ENCODE measurements at regions not wholly inside any gene's neighbourhood (a gene's known extent, or its start where the extent isn't known, plus 50 kb on each side); places are given as distances from the start of the nearest gene placed in this dataset.

DNA sequence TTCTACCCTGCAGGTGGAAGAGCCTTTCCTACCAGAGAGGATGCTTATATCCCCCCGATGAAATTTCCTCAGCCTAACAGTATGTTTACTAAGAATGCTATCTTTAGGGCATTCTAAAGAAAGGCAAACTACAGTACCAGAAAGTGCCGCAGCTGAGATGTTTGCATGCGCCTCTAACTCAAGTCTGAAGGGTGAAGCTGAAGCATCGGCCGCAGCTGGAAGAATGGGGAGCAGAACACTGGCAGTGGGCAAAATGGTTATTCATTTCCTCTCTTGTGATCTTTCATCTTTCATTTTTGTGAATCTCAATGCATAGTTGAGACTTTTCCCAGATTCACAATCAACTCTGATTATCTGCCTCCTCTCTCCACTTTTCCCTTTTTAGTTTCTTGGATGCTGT lies 648.2 kb upstream of the ZEB2 start:
- no peak for DNase-seq (ENCODE audit: low read depth, low spot score)

GRCh38 chr2:145166731-145167302 lies 646.9 kb upstream of the ZEB2 start:
- no peak for DNase-seq (ENCODE audit: low read depth, low spot score)

DNA sequence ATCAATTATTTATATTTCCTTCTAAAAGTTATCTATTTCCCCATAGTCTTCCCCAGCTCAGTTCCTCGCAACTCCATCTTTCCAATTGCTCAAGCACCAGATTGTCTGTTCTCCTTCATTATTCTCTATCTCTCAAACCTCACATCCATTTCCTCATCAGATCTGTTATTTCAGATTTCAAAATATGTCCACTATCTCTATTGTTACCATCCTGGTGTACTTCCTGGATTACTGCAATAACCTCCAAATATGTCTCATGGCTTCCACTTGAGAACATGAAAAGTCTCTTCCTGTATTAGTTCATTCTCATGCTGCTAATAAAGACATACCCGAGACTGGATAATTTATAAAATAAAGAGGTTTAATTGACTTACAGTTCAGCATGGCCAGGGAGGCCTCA lies 641.7 kb upstream of the ZEB2 start:
- no peak for DNase-seq (ENCODE audit: low read depth, low spot score)

DNA sequence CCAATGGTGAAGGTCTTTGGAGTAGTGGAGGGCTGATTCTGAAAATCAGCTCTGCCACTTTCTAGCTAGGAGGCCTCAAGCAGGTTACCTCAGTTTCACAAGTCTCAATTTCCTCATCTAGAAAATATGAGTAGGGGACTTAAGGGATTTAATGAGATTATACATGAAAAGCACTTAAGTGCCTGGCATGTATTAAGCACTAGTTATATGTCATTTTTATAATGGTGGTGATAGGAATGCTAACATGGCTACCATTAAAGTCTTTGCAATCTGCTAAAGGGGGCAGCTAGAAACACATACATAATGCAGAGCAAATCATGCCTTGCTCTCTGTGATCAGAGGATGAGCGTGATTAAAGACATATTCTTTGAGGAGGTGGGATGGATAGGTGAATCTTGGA lies 640.9 kb upstream of the ZEB2 start:
- DNase-seq (ENCODE audit: low read depth, low spot score) = no peak

GRCh38 chr2:145159676-145160075 lies 639.8 kb upstream of the ZEB2 start:
- DNase-seq (ENCODE audit: low read depth, low spot score) = no peak

DNA sequence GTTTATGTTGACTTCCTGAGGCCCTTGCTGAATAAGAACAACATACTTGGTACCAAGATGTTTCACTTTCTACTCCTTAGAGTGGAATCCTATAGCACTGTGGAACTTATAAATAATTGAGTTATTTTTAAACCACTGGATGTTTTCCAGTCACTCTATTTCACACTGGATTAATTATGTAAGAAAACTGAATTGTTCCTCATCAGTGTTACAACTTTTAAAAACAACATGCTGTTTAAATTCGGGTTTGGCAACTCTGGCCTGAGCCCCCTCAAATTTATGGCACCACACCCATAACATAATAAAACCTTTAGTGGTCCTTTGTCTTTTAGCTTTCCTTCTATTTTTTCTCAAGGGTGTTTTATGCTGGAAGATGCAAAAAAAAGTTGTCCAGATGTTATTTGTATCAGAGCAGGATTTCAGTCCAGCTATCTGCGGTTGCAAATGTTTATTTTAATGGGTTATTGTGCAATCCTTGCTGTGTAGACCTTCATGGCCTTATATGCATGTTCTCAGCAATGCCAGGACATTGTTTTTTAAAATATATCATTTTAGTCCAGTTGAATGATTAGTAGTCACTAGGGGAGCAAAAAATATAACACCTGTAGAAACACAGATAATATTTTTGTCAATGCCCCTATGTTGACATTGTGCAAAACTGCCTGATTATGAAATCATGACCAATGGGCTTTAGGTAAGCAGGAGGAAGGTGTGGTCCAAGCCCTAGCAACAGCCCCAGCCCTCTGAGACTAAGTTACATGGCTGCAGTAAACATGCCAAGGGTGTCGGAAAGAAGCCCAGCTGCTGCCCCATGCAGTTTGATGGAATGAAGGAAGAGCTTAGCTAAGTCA lies 638.0 kb upstream of the ZEB2 start:
- no peak for DNase-seq (ENCODE audit: low read depth, low spot score)

- DNase-seq (ENCODE audit: low read depth, low spot score) = no peak
Observed at GRCh38 chr2:145157036-145157675, 637.2 kb upstream of the ZEB2 start.

DNA sequence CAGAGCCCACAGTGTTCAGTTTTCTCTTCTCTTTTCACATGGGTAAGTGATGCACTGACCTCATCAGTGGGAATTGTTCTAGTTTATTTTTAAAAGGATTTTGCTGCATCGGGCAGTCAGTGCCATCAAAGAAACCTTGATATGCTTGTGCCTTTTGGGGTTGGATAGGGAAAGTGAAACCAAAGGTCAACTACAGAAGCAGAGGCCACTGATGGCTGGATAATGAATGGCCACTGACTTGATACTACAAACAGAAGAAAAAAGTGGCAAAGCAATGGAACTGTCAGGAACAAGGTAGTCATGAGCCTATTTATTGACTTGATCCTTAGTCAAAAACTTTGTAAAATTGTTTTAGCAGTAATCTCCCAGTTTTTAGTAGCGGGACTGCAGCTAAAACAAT lies 636.3 kb upstream of the ZEB2 start:
- DNase-seq (ENCODE audit: low read depth, low spot score) = no peak

DNA sequence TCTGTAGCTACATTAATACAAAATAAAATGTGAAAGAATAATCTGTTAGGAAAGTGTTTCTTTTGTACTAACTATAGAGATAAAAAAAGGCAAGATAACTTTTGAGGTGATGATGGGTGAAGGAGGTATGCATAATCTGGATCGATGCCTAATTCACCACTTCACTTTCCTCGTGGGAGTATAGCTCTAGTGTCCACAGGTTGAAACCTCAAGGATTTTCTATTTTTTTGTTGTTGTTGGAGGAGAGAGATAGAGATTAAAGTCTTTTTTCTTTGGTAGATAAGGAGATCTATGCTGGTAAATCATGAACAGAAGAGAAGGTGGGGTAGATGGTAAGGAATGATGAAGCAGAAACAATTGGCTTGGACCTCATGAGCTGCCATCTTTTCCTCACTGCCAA lies 635.3 kb upstream of the ZEB2 start:
- no peak for DNase-seq (ENCODE audit: low read depth, low spot score)

GRCh38 chr2:145154731-145155130 lies 634.8 kb upstream of the ZEB2 start:
- DNase-seq (ENCODE audit: low read depth, low spot score) = no peak

DNA sequence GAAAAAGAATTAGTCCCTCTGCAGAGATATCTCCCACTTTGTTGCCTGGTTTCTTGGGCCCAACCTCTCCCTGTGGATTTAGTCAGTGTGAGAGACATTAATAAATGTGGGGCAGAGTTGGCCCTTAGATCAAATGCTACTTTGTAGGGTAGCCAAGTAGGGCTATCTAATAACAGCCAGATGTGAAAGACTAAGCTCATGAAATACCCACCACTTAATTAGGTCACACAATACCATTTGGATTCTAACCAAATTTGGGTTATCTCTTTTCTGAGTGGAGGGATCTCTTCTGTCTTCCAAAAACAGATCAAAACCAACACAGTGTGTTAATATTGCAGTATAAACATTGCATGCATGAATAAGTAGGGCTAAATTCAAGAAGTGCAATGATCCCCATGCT lies 626.8 kb upstream of the ZEB2 start:
- DNase-seq (ENCODE audit: low read depth, low spot score) = no peak

GRCh38 chr2:145144131-145144728 lies 624.3 kb upstream of the ZEB2 start:
- DNase-seq (ENCODE audit: low read depth, low spot score) = no peak

DNA sequence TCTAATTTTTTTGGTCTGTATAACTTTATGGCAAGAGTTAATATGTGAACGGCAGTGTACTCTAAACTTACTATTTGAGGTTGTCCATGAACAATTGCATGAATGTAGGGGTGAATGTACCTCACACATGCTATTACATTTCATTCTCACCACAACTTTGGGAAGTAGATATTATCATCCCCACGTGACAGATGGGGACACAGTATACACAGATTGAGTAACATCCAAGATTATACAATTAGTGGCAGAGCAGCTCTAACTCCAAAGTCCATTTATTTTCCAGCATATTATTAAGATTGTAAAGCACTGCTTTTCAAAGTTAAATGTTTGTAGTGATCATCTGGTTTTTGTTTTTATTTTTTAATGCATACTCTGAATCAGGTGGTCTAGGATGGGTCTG lies 622.1 kb upstream of the ZEB2 start:
- no peak for DNase-seq (ENCODE audit: low read depth, low spot score)

- no peak for DNase-seq (ENCODE audit: low read depth, low spot score)
Observed at GRCh38 chr2:145140658-145141057, 620.7 kb upstream of the ZEB2 start.

DNA sequence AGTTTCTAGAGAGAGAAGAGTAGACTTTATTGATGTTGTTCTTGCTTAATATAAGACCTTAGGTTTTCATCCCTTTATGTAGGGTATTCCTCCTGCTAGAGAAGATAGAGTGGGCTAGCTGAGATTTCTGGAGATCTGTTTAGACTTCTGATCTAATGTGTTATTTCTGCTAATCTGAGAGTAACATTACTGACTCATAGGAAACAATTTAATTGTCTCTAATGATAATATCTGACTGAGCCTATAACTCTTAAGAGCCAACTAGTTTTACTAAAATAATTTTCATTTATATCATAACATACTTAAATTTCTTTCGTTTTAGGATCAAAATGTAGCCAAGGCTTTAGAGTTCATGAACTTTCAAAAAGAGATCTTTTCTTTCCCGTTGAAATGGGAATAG lies 618.7 kb upstream of the ZEB2 start:
- no peak for DNase-seq (ENCODE audit: low read depth, low spot score)

- DNase-seq (ENCODE audit: low read depth, low spot score) = no peak
Observed at GRCh38 chr2:145137901-145138300, 618.0 kb upstream of the ZEB2 start.

DNA sequence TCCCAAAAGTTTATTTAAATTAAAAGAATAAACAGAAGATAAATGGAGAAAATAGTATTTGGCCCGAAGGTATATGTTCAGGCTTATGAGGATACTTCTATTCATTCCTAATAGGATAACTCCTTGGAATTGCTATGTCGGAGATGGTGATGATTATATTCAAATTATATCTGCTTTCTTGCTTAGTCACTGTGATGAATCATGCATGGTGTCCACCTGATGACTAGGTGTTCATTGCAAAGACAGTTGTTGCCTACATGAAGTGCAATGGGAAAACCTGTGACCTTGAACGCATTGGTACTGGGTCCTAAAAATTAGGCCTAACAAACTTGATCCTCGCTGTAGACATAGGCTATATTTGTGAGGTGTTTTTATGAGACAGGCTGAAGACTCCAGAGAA lies 617.3 kb upstream of the ZEB2 start:
- DNase-seq (ENCODE audit: low read depth, low spot score) = no peak

- no peak for DNase-seq (ENCODE audit: low read depth, low spot score)
Observed at GRCh38 chr2:145136702-145137101, 616.8 kb upstream of the ZEB2 start.

DNA sequence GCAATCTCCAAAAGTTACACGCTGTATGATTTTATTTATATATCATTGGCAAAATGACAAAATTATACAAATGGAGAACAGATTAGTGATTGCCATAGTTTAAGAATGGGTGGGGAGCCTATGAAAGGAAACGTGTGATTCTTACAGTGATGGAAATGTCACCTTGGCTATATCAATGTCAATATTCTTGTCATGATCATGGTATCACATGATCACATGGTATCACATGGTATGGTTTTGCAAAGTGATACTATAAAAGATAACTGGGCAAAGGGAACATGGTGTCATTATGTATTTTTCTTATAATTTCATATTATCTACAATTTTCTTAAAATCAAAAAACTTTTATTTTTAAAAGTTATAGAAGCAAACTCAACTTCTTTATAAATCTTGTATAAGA lies 606.2 kb upstream of the ZEB2 start:
- DNase-seq (ENCODE audit: low read depth, low spot score) = no peak

GRCh38 chr2:145124085-145124484 lies 604.2 kb upstream of the ZEB2 start:
- no peak for DNase-seq (ENCODE audit: low read depth, low spot score)

GRCh38 chr2:145123606-145124005 lies 603.7 kb upstream of the ZEB2 start:
- no peak for DNase-seq (ENCODE audit: low read depth, low spot score)

- no peak for DNase-seq (ENCODE audit: low read depth, low spot score)
Observed at GRCh38 chr2:145119225-145119624, 599.3 kb upstream of the ZEB2 start.
